G401.6 (cell line): ENCODE measurements at regions not wholly inside any gene's neighbourhood (a gene's known extent, or its start where the extent isn't known, plus 50 kb on each side); places are given as distances from the start of the nearest gene placed in this dataset.

Experiments used
- FAIRE-seq: peaks from 2 replicates; lab custom pipeline; 2012; peaks lifted over from hg19 to GRCh38; lab: Jason Lieb, UNC

DNA sequence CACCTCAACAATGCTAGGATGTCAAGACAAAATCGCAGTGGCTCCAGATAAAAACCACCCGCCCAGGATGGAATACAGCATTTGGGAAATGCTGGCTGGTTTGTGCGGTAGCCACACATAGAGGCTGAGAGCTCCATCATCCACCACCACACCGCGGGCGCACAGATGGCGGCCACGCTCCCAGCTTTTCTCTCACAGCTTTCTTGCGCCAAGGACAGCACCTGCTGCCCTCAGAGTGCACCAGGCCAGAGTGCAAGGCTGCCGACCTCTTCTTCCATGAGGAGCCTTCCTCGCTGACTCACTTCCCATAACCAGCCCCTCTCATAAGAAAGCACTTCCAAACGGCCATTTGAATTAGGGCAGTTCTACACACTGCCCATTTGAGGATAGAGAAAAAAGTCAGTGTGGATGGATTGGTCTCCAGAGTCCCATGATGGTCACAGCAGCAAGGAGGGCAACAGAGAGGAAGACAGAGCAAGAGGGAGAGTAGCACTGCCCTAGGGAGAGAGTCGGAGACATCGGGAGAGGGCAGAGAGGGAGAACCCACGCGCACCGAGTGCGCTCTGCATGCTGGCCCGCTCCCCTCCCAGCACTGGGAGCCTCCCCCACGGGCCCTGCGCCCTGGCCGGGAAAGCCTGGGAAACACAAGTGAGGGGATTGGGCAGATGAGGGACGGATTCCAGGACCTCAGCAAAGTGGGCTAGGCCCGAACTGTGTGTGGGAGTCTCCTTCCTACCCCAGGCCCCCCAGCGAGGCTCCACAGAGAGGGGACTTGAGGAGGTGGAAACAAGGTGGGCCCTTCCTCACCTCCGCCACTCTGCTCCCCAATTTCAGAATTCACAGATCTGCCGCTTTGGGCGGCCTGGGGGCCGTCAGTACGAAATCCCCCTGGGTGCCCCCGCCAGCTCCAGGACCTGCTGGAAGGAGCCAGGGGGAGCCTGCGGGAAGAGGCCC is 156.9 kb downstream of the USP12 start:
- no peak for FAIRE-seq

DNA sequence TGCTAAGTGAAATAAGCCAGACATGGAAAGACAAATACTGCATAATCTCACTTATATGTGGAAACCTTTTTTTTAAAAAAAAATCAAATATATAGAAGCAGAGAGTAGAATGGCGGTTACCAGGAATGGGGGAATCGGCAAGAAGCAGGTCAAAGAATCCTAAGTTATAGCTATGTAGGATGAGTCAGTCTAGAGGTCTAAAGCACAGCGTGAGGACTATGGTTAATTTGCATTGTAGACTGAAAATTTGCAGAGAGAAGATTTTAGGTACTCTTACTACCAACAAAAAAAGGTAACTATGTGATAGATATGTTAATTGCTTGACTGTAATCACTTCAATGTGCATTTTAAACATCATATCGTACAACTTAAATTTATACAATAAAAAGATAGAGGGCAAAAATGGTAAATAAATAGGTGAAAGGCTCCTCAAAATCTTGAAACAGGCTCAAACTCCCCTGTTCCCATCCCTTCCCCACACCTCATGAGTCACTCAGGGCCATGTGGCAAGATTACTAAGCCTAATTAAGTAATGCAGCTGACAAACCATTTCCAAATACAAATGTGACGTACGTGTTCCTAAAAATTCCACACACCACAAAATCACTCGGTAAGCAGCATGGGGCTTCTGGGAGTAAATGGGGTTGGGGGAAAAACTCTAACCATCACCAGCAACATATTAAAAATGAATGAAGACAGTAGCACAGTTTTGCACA is 159.0 kb downstream of the USP12 start:
- no peak for FAIRE-seq

DNA sequence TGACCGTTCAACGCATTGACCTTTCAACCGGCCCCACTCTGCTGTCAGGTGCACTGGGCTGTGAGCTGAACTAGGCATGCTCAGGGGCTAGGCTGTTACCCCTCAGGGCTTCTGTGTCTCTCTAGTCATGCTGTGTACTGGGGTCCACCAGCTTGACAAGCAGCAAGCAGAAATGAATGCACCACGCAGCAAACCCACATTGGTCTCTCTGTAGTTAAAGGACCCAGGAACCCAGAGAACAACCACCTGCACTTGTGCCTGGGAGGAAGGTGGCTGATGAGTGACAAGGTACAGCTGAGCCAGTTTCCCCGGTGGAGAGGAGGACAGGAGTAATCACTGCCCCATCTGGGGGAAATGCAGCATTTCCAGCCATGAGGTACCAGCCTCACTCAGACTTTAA is 159.9 kb downstream of the USP12 start:
- no peak for FAIRE-seq

DNA sequence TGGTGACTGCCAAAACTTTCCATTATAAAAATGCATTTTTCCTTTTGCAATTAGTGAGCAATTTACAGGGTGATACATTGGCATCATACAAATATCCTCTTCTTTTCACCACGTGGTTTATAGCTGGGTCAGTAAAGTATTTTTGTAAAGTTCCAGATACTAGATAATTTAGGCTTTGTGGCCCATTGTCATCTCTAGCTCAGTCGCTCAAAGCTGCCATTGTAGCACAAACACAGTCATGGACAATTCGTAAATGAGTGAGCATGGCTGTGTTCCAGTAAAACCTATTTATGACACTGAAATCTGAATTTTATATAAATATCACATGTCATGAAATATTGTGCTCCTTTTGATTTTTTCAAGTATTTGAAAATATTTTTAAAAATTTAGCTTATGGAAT is 162.9 kb downstream of the USP12 start:
- FAIRE-seq, result no peak

DNA sequence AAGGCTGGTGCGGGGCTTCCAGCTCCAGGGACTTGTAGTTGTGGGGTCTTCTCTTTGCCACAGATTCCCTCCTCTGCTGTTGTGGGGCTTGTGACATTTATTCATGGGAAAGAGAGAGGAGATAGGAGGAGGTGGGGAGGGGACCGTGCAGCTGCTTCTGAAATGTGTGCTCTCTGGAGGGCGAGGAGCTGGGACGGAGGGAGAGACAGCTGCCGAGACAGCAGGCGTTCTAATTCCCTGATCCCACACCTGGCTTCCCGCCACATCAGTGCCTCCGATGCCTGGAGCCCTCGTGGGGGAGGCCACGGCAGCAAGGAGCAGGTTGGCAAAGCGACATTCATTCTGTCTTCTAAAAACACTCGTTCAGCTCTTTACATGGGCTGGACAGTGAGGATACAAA is 164.4 kb downstream of the USP12 start:
- FAIRE-seq, result no peak

DNA sequence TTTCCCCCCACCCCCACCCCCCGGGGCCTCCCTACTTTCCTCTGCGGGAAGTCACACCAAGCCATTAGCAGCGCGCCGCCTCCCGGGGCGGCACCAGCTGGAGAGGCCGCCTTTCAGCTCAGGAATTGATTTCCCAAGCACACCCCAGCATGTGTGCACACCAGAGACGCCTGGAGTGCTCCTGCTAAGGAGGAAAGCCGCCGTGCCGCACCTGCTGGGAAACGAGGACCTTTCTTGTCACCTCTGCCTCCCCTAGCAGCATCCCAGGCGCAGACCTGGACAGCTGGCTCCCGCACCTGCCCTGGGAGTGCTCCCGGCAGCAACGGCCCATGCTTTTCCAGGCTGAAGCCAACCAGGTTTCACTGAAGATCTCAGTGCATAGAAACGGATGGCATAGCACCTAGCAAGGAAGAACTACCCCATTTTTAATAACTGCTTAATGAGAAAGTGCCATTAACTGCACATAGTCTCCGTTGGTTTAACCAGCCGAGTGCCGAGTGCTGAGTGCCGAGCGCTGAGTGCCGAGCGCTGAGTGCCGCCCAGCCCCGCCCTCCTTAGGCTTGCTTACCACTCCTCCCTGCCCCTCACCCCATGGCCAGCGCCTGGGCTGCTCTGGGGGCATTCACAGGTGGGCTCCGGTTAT is 165.0 kb downstream of the USP12 start:
- no peak for FAIRE-seq

DNA sequence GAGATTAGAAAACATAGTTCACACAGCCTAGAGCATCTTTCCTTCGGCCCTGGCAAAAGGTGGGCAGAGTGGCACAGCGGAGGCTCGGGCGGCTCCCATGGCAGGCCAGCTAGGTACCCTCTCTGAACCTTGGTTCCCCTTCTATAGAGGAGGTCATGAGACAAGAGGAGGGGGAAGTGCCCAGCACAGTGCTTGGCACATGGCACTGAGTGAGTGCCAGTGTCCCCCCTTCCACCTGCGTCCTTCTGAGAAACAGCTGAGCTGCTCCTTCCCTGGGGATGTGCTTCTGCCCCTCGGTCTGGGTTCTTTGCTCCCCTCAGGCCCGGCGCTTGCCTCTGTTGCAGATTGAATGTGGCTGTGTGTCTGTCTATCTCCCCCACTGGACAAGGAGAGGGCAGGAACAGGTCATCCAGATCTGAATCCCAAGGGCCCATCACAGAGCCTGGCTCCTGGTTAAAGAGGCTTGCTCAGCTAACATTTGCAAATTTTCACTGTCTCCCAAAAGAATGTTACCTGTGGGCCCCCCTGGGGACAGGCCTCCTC is 165.6 kb downstream of the USP12 start:
- FAIRE-seq, result no peak

DNA sequence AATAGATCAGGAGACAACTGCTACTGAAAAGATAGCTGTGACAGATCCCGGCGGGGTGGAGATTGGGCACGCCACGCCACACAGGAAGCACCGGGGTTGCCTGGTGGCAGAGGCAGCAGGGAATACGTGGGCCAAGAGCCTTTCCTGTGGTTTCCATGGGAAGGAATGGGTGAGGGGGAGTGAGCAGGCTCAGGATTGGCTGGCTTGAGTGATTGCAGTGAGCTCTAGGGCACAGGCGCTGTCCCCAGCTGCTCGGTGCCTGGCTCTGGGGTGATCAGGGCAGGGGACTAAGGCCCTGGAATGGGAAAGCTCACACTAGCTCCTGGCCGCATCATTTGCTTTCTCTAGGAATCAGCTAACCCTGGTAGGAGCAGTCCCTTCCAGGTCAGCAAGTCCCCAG is 166.1 kb downstream of the USP12 start:
- no peak for FAIRE-seq

DNA sequence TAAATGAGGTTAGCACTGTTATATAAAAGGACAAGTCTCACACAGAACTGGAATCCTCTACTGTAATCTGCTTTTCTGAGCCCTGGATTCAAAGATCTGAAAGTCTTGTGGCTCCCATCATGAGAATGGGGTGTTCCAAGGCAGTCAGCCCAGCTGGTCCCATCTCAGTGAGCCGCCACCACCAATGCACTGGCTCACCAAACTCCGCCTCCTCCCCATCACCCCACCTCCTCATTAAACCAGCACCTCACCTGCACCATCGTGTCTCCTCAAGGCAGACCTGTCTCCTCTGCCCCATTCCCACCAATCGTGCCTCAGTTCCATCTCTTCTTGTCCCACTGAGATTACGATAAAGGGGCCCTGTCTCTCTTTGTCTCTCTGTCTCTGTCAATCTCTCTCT is 166.7 kb downstream of the USP12 start:
- FAIRE-seq, result no peak

DNA sequence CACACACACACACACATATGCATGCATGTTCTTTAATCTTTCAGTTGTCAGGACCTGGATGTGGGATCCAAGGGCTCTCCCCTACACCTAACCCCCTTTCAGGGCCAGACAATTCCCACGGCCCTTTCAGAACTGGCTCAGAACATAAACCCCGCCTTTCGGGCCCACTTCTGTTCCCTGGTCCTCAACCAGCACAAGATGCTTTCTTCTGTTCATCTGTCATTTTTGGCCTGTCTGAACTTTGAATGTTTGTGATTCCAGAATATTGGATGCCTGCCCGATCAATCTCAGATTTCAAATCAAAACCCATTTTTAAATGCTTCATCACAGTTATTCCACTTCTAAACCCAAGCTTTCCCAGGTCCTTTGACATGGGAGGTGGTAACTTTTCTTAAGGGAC is 167.3 kb downstream of the USP12 start:
- no peak for FAIRE-seq

DNA sequence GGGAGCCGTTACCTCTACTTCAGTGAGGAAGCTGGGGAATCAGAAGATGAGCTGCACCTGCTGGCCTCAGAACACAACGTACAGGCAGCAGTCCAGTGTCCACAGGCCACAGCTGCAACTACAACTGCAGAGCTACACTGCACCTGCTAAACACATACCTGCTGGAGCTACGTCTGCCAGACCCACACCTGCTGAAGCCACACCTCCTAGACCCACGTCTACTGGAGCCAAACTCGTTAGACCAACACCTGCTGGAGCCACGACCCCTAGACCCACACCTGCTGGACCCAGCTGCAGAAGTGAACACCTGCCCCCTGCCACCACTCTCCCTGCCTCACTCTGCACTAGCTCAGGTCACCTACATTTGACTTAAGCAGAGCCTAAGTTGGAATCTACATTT is 169.9 kb downstream of the USP12 start:
- FAIRE-seq, result no peak

DNA sequence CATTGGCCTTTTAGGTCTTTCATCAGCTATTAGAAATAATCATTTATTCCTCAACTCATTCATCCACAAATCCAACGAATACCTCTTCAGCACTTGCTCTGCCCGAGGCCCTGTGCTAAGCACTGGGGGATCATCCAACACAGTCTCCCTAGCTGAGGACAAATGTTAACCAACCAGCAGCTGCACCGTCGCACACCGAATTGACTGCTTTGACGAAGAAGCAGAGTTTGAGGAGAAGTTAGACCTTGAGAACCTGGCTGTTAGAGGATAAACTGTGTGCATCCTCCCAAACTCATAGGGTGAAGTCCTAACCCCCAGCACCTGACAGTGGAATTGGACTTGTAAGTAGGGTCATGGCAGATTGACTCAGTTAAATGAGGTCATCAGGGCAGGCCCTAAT is 170.9 kb downstream of the USP12 start:
- no peak for FAIRE-seq

DNA sequence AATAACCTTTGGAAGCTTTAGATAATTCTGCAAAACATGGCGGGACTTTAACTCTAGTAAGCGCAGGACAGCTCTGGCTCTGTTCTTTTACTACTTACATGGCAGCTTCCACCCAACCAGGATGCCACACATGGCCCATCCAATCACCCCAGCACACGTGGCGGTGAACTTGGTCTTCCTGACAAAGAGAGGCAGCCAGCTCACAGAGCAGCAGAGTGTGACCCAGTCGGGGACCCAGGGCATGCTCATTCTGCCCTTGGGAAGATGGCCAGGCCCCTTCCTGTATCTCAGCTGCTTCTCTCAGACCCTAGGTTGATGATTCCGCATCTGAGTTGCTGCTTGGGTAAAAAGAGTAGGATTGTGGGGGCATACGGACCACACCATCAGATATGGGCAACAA is 172.1 kb downstream of the USP12 start:
- no peak for FAIRE-seq

DNA sequence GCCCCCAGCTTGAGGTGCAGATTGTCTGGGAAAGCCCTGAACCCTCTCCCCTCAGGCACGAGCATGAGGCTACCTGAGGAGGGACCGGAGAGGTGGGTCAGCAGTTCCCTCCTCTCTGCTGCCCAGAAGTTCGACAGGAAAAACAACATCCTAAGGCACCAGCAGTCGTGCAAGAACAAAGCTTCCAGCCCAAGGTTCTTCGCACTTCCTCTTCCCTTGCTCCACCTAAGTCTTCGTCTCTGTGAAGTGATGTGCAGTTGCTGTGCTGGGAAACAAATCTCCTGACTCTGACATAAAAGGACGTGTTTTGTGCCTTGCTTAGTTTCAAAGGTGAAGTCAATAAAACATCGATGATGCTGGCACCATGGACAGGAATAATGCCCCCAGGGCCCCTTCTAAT is 173.3 kb downstream of the USP12 start:
- FAIRE-seq, result no peak

DNA sequence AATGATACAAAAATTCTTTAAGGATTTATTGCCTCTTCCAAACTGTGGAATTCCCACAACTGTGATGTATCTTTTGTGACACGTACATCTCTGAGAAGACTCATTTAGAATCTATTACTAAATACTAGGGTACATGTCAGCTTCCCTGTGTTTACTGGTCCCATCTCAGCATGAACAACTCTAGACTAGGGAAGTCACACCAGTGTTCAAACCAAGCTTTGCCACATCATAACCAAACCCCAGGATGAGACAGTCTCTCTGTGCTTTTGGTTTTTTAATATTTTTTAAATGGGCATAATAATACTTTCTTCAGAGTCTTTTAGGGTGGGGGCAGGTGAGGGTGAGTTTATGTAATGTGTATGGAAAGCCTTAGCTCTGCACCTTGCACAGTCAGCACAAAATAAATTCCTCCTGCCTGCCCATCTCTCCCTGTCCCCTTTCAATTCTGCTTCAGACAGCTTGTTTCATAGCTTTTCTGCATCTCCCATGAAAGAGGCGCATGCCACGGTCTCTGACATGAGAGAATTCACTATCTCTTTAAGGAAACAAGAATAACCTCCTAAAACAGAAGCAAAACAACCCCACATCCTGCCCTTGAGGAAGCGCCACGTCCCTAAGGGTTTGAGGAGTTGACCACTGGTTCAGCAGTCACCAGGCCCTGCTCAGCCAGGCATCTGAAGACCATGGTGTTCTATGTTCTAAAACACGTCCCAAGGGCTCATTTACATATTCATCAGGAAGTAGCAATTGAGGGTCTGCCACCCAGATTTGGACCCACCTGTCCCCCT is 174.5 kb downstream of the USP12 start:
- FAIRE-seq, result no peak

DNA sequence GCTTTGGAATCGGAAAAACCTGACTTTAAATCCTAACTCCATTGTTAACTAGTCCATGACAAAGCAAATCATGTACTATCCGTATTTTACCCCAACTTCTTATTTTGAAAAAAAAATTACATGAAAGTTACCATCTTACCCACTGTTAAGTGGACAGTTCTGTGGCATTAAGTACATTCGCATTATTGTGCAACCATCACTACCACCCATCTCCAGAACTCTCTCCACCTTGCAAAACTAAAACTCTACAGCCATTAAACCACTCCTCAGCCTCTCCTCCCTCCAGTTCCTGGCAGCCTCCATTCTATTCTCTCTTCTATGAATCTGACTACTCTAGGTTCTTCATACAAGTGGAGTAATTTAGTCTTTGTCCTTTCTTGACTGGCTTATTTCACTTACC is 176.5 kb downstream of the USP12 start:
- FAIRE-seq, result no peak

DNA sequence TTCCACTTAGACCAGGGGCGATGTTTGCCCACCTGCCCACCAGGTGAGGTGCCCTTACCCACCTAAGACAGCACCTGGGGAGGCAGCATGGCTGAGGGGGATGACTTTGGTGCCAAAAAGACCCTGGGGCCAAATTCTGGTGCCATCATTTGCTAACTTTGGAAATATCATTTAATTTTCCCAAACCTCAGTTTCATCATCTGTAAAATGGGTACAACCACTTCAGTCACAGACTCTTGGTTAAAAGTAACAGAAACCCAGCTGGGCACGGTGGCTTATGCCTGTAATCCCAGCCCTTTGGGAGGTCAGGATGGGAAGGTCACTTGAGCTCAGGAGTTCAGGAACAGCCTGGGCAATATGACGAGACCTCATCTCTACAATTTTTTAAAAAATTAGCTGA is 177.8 kb downstream of the USP12 start:
- FAIRE-seq, result no peak

DNA sequence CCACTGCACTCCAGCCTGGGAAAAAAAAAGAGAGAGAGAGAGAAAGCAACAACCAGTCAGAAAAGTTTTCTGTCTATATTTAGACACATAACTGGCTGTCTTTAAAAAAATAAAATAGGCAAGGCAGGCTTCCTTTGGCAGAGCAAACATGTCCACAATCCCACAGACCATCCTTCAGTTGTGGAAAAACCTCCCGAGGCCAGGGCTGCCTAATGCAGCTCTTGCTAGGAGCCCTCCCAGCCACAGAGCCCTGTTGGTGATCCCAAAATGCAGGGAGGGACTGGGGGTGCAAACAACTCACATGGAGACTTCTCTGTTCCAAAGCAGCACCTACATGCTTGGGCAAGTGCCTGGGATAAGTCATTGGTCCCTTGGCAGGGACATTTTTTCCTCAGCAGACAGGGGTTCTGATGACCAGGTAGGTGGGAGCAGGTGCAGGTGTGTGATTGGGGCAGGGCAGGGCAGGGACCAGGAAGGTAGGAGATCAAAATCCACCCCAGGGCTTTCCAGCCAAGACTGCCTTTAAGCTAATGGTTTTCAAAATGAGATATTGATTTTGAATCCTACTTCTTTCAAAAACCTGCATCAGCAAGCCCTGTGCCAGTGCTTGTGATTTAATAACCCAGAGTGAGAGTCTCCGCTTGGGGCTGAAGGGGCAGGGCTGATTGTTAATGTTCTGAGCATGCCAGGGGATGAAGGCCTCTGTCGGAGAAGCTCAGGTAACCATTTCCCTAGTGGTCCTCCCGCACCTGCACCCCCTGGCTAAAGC is 178.5 kb downstream of the USP12 start:
- no peak for FAIRE-seq

DNA sequence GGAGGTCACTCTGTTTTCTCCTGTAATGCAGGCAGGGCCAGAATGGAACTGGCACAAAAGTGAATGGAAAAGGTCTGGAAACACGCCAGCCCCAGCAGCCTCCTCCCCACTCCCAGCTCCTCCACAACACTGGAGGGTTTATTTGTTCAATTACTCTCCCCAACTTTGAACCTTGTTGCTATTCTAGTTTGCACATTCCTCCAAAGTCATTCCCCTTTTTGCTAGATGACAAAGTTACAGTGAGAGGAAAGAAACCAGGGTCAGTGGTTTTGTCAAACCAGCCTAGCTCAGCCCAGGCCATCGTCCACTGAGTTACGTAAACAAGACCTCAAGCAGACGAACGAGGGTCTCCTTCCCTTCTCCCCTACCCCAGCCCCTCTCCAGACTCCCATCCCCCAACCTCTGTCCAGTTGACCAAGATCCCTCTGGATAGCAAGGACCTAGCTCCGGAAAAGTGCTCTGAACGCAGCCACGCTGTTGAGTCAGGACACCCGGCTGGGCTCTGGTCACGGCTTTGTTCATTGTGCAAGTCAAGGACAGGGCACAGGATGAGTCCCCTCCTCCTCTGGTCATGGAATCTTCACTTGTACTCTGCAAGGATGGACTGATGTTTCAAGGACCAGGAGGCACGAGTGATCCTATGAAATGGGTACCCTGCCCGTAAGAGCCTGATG is 180.0 kb downstream of the USP12 start:
- no peak for FAIRE-seq

DNA sequence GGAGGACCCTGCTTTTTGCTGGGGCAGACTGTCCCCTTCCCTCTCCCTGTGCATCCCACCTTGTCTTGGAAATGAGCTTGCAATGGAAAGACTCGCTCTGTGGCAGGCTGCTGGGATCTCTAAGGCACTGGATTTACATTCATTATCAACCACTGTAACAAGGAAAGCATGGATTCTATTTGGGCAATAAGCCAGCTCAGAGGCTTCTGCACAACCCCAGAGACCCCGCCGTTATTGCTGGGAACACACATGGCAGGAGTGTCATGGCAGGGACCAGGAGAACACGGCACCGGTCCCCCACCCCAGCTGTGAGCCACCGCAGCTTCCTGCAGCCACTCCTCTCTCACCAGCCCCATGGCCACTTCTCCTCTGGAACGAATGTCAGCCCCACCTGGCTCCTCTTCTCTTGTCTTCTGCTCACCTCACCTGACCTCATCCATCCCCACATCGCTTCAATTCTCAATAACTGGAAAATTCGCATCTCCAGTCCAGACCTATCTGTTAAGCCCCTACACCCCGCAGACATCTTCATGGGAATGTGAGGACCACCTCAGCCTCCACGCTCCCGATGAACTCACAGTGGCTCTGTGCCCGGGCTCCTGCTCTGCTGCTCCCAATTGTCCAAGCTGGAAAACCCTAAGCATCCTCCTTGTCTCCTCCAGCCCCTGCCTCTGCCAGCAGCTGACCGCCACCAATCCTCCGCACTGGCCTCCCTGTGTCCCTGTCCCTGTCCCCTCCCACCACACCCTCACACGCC is 181.5 kb downstream of the USP12 start:
- no peak for FAIRE-seq
